SH-SY5Y (cell line): ENCODE measurements at regions not wholly inside any gene's neighbourhood (a gene's known extent, or its start where the extent isn't known, plus 50 kb on each side); places are given as distances from the start of the nearest gene placed in this dataset.

Source experiments
- GATA2 ChIP-seq: IDR thresholded peaks from 2 replicates; pipeline ENCODE4 v1.6.1; 2011; ENCODE audit warnings: mild to moderate bottlenecking, low read depth, low read length
- GATA3 ChIP-seq: IDR thresholded peaks from 2 replicates; pipeline ENCODE4 v1.6.1; 2011; ENCODE audit warnings: low read depth, mild to moderate bottlenecking, low read length, moderate library complexity

DNA sequence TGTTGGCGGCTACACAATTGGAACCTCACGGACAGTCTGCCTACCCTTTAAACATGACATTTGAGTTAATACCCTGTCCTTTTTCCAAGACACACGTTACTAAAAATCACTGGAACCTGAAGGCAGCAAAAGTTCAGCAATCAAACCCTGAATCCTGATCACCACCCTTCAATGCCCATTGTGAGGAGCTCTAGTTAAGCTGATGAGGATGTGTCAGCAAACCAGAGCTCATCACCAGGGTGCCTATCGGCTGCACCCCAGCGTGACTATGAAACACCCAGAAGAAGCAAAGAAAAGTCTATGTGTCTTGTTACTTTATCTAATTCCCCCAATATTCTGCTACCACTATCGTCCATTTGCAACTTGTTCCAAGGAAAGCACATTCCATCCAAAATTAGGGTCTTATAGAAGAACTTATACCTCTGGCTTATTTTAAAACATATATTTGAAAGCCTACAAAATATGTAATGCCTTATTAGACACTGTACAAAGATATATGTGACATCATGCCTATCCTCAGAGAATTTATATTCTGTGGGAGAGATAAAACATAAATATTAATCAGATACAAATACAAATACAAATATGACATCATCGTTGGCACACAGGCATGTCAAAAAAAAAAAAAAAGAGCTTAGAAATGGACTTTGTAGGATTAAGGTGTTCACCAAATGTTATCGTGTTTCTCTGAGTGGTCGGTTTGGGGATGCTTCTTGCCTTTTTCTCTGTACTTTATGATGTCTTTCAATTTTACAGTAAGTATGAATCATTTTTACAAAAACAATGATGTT lies 219.7 kb upstream of the SETMAR start:
- no peak for TF ChIP-seq GATA2
- no peak for TF ChIP-seq GATA3
